ENCODE measurements at regions not wholly inside any gene's neighbourhood (a gene's known extent, or its start where the extent isn't known, plus 50 kb on each side); places are given as distances from the start of the nearest gene placed in this dataset.
A peak's percentile ranks its signal among the peaks of the same experiment; 100 is the strongest.

GRCh38 chr2:9681427-9681817 is 50.6 kb upstream of the YWHAQ start:
- DNase-seq, result no peak

GRCh38 chr2:9685637-9686036 is 54.8 kb upstream of the YWHAQ start:
- no peak for DNase-seq

GRCh38 chr2:9686061-9686460 is 55.3 kb upstream of the YWHAQ start:
- DNase-seq, result no peak

- no peak for DNase-seq
Observed at GRCh38 chr2:9690252-9690651, 59.5 kb upstream of the YWHAQ start.

GRCh38 chr2:9690716-9691498 is 60.1 kb upstream of the YWHAQ start:
- DNase-seq, result no peak

- no peak for DNase-seq
Observed at GRCh38 chr2:9692456-9693195, 61.8 kb upstream of the YWHAQ start.

- no peak for DNase-seq
Observed at GRCh38 chr2:9693196-9693491, 62.3 kb upstream of the YWHAQ start.

GRCh38 chr2:9693646-9694045 is 62.8 kb upstream of the YWHAQ start:
- no peak for DNase-seq

GRCh38 chr2:9694661-9695234 is 64.0 kb upstream of the YWHAQ start:
- no peak for DNase-seq

GRCh38 chr2:9695941-9696340 is 65.1 kb upstream of the YWHAQ start:
- DNase-seq, result no peak

- DNase-seq, result no peak
Observed at GRCh38 chr2:9696731-9697130, 65.9 kb upstream of the YWHAQ start.

- DNase-seq, result no peak
Observed at GRCh38 chr2:9697909-9698308, 67.1 kb upstream of the YWHAQ start.

GRCh38 chr2:9699139-9700108 is 68.6 kb upstream of the YWHAQ start:
- DNase-seq, result no peak

- DNase-seq, result no peak
Observed at GRCh38 chr2:9700109-9700495, 69.3 kb upstream of the YWHAQ start.

GRCh38 chr2:9702604-9703084 is 71.8 kb upstream of the YWHAQ start:
- DNase-seq, result no peak

GRCh38 chr2:9703085-9703678 is 72.4 kb upstream of the YWHAQ start:
- DNase-seq, result peak in 1 of 2 experiments; percentile 13

- no peak for DNase-seq
Observed at GRCh38 chr2:9703701-9704221, 73.0 kb upstream of the YWHAQ start.

GRCh38 chr2:9704600-9704999 is 73.8 kb upstream of the YWHAQ start:
- DNase-seq, result no peak

- no peak for DNase-seq
Observed at GRCh38 chr2:9705196-9705595, 74.4 kb upstream of the YWHAQ start.

- DNase-seq, result no peak
Observed at GRCh38 chr2:9707008-9707407, 76.2 kb upstream of the YWHAQ start.

GRCh38 chr2:9707611-9708160 is 76.9 kb upstream of the YWHAQ start:
- DNase-seq, result no peak
